A549 (cell line): ENCODE measurements at regions not wholly inside any gene's neighbourhood (a gene's known extent, or its start where the extent isn't known, plus 50 kb on each side); places are given as distances from the start of the nearest gene placed in this dataset.

Source experiments
- CTCF ChIP-seq: fragments of >200 bp; sonication (Bioruptor Twin); formaldehyde crosslinking; IDR thresholded peaks from 3 replicates; pipeline ENCODE4 v1.5.1; 2016
- EP300 ChIP-seq, 2 experiments: fragments of >200 bp; sonication (Bioruptor Twin); formaldehyde crosslinking; IDR thresholded peaks; 2 replicates in 1 of 2; 3 replicates in 1 of 2; pipeline ENCODE4 v1.6.1; 2016 to 2017
- HOXA7 ChIP-seq: fragments of 250-450 bp; sonication (Bioruptor Pico); IDR thresholded peaks from 2 replicates; pipeline ENCODE4 v1.5.0; 2020; ENCODE audit warnings: mild to moderate bottlenecking, moderate library complexity
- KDM5A ChIP-seq: fragments of 200-600 bp; sonication (generic); IDR thresholded peaks from 2 replicates; pipeline ENCODE4 v1.6.1; 2016; ENCODE audit warnings: antibody characterized with exemption, mild to moderate bottlenecking
- NPAS2 ChIP-seq: fragments of 250-450 bp; sonication (Bioruptor Pico); IDR thresholded peaks from 2 replicates; pipeline ENCODE4 v1.8.0; 2022; ENCODE audit warnings: mild to moderate bottlenecking, moderate library complexity, borderline replicate concordance
- PBX3 ChIP-seq: IDR thresholded peaks from 2 replicates; pipeline ENCODE4 v1.6.1; 2012
- POLR2A ChIP-seq: IDR thresholded peaks from 2 replicates; pipeline ENCODE4 v1.6.1; 2012; ENCODE audit warnings: mild to moderate bottlenecking, low read length
- RCOR1 ChIP-seq: fragments of 150-350 bp; IDR thresholded peaks from 2 replicates; pipeline ENCODE4 v1.6.1; 2014; ENCODE audit warnings: antibody characterized with exemption, low read length, low read depth
- REST ChIP-seq: fragments of 200-600 bp; sonication (generic); IDR thresholded peaks from 2 replicates; pipeline ENCODE4 v1.6.1; 2016; ENCODE audit warnings: antibody characterized with exemption, mild to moderate bottlenecking, moderate library complexity

DNA sequence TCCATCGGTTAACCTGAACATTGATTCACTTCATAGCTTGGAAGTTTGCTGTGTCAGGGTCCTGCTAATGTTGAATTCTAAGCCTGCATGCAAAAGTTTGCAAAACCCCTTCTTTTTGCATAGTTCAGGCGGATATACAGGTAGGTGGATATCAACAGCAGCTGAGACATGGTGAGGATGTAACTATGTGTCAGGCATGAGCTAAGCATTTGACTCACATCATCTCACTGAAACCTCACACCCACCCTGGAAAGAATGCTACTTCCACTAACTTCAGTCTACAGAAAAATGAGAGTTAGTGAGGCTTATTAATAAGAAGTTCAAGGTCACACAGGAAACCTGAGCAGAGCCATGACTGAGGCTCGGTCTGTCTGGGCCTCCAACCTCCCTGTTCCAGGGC, 276.9 kb downstream of the BMP7 start:
- TF ChIP-seq POLR2A (no peak), RCOR1 (no peak), REST (no peak), EP300 (IDR thresholded peaks at IDR 0.05) (no peak), PBX3 (no peak), HOXA7 (CRISPR knock-in tag) (no peak), CTCF (no peak), KDM5A (no peak), NPAS2 (CRISPR knock-in tag) (no peak)
